GM23248 (cell line): ENCODE measurements at regions not wholly inside any gene's neighbourhood (a gene's known extent, or its start where the extent isn't known, plus 50 kb on each side); places are given as distances from the start of the nearest gene placed in this dataset.

Experiments used
- DNase-seq: peaks from one replicate; pipeline ENCODE4 v3.0.0-alpha.2; 2015
- H2AFZ ChIP-seq: fragments of 200-600 bp; sonication (generic); 2 replicates; pipeline ENCODE4 v1.6.1; 2016; ENCODE audit warnings: antibody characterized with exemption
- H3F3A ChIP-seq: fragments of 200-600 bp; sonication (generic); 2 replicates; pipeline ENCODE4 v1.6.1; 2016; ENCODE audit warnings: mild to moderate bottlenecking, antibody characterized with exemption, mixed run types; ENCODE audit not compliant: insufficient read depth
- H3K27ac ChIP-seq: fragments of 200-600 bp; sonication (generic); 2 replicates; pipeline ENCODE4 v1.5.1; 2016; ENCODE audit warnings: mild to moderate bottlenecking
- H3K27me3 ChIP-seq: fragments of 200-600 bp; sonication (generic); replicated peaks from 2 replicates; pipeline ENCODE4 v1.6.1; 2016; ENCODE audit warnings: mild to moderate bottlenecking; ENCODE audit not compliant: insufficient read depth
- H3K36me3 ChIP-seq: fragments of 200-600 bp; sonication (generic); 2 replicates; pipeline ENCODE4 v1.6.1; 2016; ENCODE audit warnings: low read depth, mild to moderate bottlenecking
- H3K4me1 ChIP-seq: fragments of 200-600 bp; sonication (generic); 2 replicates; pipeline ENCODE4 v1.6.1; 2016; ENCODE audit warnings: mild to moderate bottlenecking; ENCODE audit not compliant: insufficient read depth
- H3K4me2 ChIP-seq: fragments of 200-600 bp; sonication (generic); one replicate; pipeline ENCODE4 v1.6.1; 2016; ENCODE audit warnings: mild to moderate bottlenecking; ENCODE audit not compliant: unreplicated experiment
- H3K4me3 ChIP-seq: fragments of 200-600 bp; sonication (generic); 2 replicates; pipeline ENCODE4 v1.5.1; 2016; ENCODE audit warnings: mild to moderate bottlenecking
- H3K79me2 ChIP-seq: fragments of 200-600 bp; sonication (generic); 2 replicates; pipeline ENCODE4 v1.6.1; 2016; ENCODE audit warnings: mild to moderate bottlenecking; ENCODE audit not compliant: insufficient read depth
- H3K9ac ChIP-seq: fragments of 200-600 bp; sonication (generic); 2 replicates; pipeline ENCODE4 v1.6.1; 2016; ENCODE audit warnings: mild to moderate bottlenecking
- H3K9me2 ChIP-seq: fragments of 200-600 bp; sonication (generic); 2 replicates; pipeline ENCODE4 v1.6.1; 2016; ENCODE audit warnings: mixed run types, mild to moderate bottlenecking, moderate library complexity; ENCODE audit not compliant: insufficient read depth
- H3K9me3 ChIP-seq: fragments of 200-600 bp; sonication (generic); one replicate; pipeline ENCODE4 v1.6.1; 2017; ENCODE audit warnings: low read depth
- H4K20me1 ChIP-seq: fragments of 200-600 bp; sonication (generic); 2 replicates; pipeline ENCODE4 v1.6.0; 2016; ENCODE audit not compliant: insufficient read depth
- EZH2 ChIP-seq: fragments of 200-600 bp; sonication (generic); IDR thresholded peaks from 2 replicates; pipeline ENCODE4 v1.6.1; 2018; ENCODE audit warnings: antibody characterized with exemption, mild to moderate bottlenecking; ENCODE audit not compliant: insufficient read depth, poor library complexity, severe bottlenecking
- EZH2phosphoT487 ChIP-seq: fragments of 200-600 bp; sonication (generic); IDR thresholded peaks from 2 replicates; pipeline ENCODE4 v1.6.1; 2018; ENCODE audit warnings: antibody characterized with exemption, moderate library complexity, mild to moderate bottlenecking, low read depth; ENCODE audit not compliant: insufficient read depth
- WGBS, 2 experiments: methylation state at CpG; one replicate each; pipeline ENCODE4 v1.1.6; 2015 to 2017; ENCODE audit warnings: low lambda C conversion rate in 2 of 2, low coverage in 1 of 2; ENCODE audit errors: missing lambda C conversion rate in 2 of 2; 5-methylcytosine and 5-hydroxymethylcytosine counted together
- in situ Hi-C: fragments of 300-500 bp; cut with MboI; formaldehyde crosslinking; loops from 2 replicates; pipeline ENCODE4 v1.15.0; 2020

GRCh38 chr2:24418166-24418841 lies 58.0 kb upstream of the ITSN2 start:
- 64 to 76% methylated on average over 2 of the region's 2 CpGs for WGBS, 2 experiments
- no peaks in the 10 kb centered on the region for H3K36me3 ChIP-seq
- H3F3A ChIP-seq, result no peaks in the 10 kb centered on the region
- H3K4me3 ChIP-seq, result no peak overlapping the region
- H3K4me1 ChIP-seq, result no peaks in the 10 kb centered on the region
- H3K9me2 ChIP-seq, result no peaks in the 10 kb centered on the region
- H3K4me2 ChIP-seq, result no peak overlapping the region
- no peak overlapping the region for H3K9ac ChIP-seq
- in situ Hi-C loops, result loop anchor here (25.0 kb wide), 2 partner anchors 544 to 769 kb away; partner anchors contain the start of gene DNAJC27
- no peaks in the 10 kb centered on the region for H3K27me3 ChIP-seq
- TF ChIP-seq EZH2phosphoT487 (no peak), EZH2 (no peak)
- H2AFZ ChIP-seq, result no peak overlapping the region
- H3K79me2 ChIP-seq, result no peaks in the 10 kb centered on the region
- H3K27ac ChIP-seq, result no peak overlapping the region
- no peaks in the 10 kb centered on the region for H4K20me1 ChIP-seq
- DNase-seq, result no peak
- no peaks in the 10 kb centered on the region for H3K9me3 ChIP-seq

DNA sequence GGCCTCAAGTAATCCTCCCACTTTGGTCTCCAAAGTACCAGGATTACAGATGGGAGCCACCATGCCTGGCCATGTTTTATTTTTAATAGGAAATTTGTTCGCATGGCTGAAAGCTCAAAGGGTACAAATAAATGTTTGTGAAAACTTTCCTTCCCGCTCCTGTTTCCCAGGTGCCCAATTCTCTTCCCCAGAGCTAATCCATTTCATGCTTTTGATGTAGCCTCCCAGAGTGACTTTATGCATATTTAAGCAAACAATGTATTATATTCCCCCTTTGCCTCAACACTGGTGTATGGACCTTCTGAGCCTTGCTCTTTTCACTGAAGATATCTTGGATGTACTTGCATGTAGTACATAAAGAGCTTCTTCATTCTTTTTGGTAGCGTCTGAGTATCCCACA lies 52.5 kb upstream of the ITSN2 start:
- in situ Hi-C loops, result loop anchor here (25.0 kb wide), 2 partner anchors 549 to 774 kb away; partner anchors contain the start of gene DNAJC27

GRCh38 chr2:24411488-24412151 lies 51.3 kb upstream of the ITSN2 start:
- in situ Hi-C loops, result loop anchor here (25.0 kb wide), 2 partner anchors 551 to 776 kb away; partner anchors contain the start of gene DNAJC27
- H3K79me2 ChIP-seq, result no peaks in the 10 kb centered on the region
- no peaks in the 10 kb centered on the region for H3K9me3 ChIP-seq
- no peak overlapping the region for H3K9ac ChIP-seq
- H3K4me1 ChIP-seq, result no peaks in the 10 kb centered on the region
- no peaks in the 10 kb centered on the region for H3F3A ChIP-seq
- 74 to 81% methylated on average over 4 of the region's 4 CpGs for WGBS, 2 experiments
- TF ChIP-seq EZH2phosphoT487 (no peak), EZH2 (no peak)
- no peak overlapping the region for H3K4me3 ChIP-seq
- peaks cover 8% of the 10 kb centered on the region for H3K27me3 ChIP-seq
- no peaks in the 10 kb centered on the region for H3K36me3 ChIP-seq
- H2AFZ ChIP-seq, result no peak overlapping the region; the same call in 1 of the 2 replicates
- H3K9me2 ChIP-seq, result no peaks in the 10 kb centered on the region
- DNase-seq, result no peak
- H3K4me2 ChIP-seq, result no peak overlapping the region
- no peaks in the 10 kb centered on the region for H4K20me1 ChIP-seq
- H3K27ac ChIP-seq, result no peak overlapping the region

More for the DNA sequence above, 52.5 kb upstream of the ITSN2 start:
- H3K27me3 ChIP-seq, result peaks cover 8% of the 10 kb centered on the region
- no peaks in the 10 kb centered on the region for H3F3A ChIP-seq
- no peak for DNase-seq
- H3K4me2 ChIP-seq, result no peak overlapping the region
- no peak for TF ChIP-seq EZH2
- TF ChIP-seq EZH2phosphoT487, result no peak
- H3K4me1 ChIP-seq, result no peaks in the 10 kb centered on the region
- H3K36me3 ChIP-seq, result no peaks in the 10 kb centered on the region
- no peaks in the 10 kb centered on the region for H3K9me2 ChIP-seq
- no peak overlapping the region for H3K4me3 ChIP-seq
- WGBS, 2 experiments, result 95 to 96% methylated on average over 3 of the region's 3 CpGs
- H4K20me1 ChIP-seq, result no peaks in the 10 kb centered on the region
- H2AFZ ChIP-seq, result no peak overlapping the region
- no peak overlapping the region for H3K9ac ChIP-seq
- no peaks in the 10 kb centered on the region for H3K9me3 ChIP-seq
- no peaks in the 10 kb centered on the region for H3K79me2 ChIP-seq
- H3K27ac ChIP-seq, result no peak overlapping the region

DNA sequence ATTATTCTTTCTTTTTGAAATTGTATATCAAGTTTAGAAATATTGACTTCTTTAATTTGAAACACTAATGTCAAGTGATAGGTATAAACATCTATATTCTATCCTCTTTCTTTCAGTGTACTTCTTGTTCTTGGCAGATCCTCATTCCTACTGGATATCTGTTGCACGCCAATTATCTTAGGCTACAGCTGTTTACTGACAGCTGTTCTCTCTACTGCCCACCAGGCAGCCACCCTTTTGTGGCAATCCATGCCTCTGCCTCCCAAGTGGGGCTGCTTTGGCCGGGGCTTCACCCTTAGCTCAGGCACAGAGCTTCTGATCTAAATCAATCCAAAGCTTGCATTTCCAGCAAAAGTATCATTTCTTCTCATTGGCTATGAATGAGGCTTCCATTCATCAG lies 50.6 kb upstream of the ITSN2 start:
- in situ Hi-C loops, result loop anchor here (25.0 kb wide), 2 partner anchors 551 to 776 kb away; partner anchors contain the start of gene DNAJC27
- Histone ChIP-seq H3K27ac (no peak overlapping the region), H3K4me3 (no peak overlapping the region), H4K20me1 (no peaks in the 10 kb centered on the region), H3K36me3 (no peaks in the 10 kb centered on the region), H3K9me2 (no peaks in the 10 kb centered on the region), H2AFZ (no peak overlapping the region; the same call in 1 of the 2 replicates), H3F3A (no peaks in the 10 kb centered on the region), H3K4me1 (no peaks in the 10 kb centered on the region), H3K9me3 (no peaks in the 10 kb centered on the region), H3K27me3 (peaks cover 8% of the 10 kb centered on the region), H3K9ac (no peak overlapping the region), H3K79me2 (no peaks in the 10 kb centered on the region), H3K4me2 (no peak overlapping the region)
- 31 to 51% methylated on average over 2 of the region's 2 CpGs for WGBS, 2 experiments
- TF ChIP-seq EZH2phosphoT487 (no peak), EZH2 (no peak)
- DNase-seq, result no peak
